Uterus (tissue), 3 donors: ENCODE measurements at regions not wholly inside any gene's neighbourhood (a gene's known extent, or its start where the extent isn't known, plus 50 kb on each side); places are given as distances from the start of the nearest gene placed in this dataset.

ENCODE experiments used
- DNase-seq, 2 donors: peaks; one replicate each; pipeline ENCODE4 v3.0.0-alpha.2; 2019 to 2020
- H3K27ac ChIP-seq, 2 donors: fragments of 200-600 bp; sonication (generic); 1 replicate in 1 of 2; 2 replicates in 1 of 2; pipeline ENCODE4 v1.5.1; 2016 to 2018
- H3K27me3 ChIP-seq, 2 donors: fragments of 200-600 bp; sonication (generic); one replicate each; pipeline ENCODE4 v1.5.1; 2018 to 2019; ENCODE audit warnings: control low read depth in 1 of 2
- H3K36me3 ChIP-seq, 2 donors: fragments of 200-600 bp; sonication (generic); one replicate each; pipeline ENCODE4 v1.5.1; 2019; ENCODE audit warnings: control low read depth in 1 of 2
- H3K4me1 ChIP-seq, 2 donors: fragments of 200-600 bp; sonication (generic); one replicate each; pipeline ENCODE4 v1.5.1; 2018 to 2019; ENCODE audit warnings: control low read depth in 1 of 2
- H3K4me3 ChIP-seq, 2 donors: fragments of 200-600 bp; sonication (generic); 1 replicate in 1 of 2; 2 replicates in 1 of 2; pipeline ENCODE4 v1.5.1; 2018 to 2019; ENCODE audit warnings: mild to moderate bottlenecking in 1 of 2
- H3K9me3 ChIP-seq, 2 donors: fragments of 200-600 bp; sonication (generic); one replicate each; pipeline ENCODE4 v1.5.1; 2019; ENCODE audit warnings: control low read depth in 1 of 2
- POLR2A ChIP-seq, 2 donors: fragments of 450-650 bp; IDR thresholded peaks; one replicate each; pipeline ENCODE4 v1.6.1; 2016; ENCODE audit warnings: antibody characterized with exemption in 2 of 2, mild to moderate bottlenecking in 1 of 2, moderate library complexity in 1 of 2
- intact Hi-C: fragments of 100-400 bp; cut with DNase I; formaldehyde crosslinking; loops from one replicate; pipeline ENCODE4 v1.15.1; 2023; ENCODE audit warnings: low total_unique reads
- TF ChIP-seq, protein P1 (sequence below), 4 experiments: fragments of 200-600 bp in 2 of 4; fragments of 450-650 bp in 2 of 4; sonication (generic) in 2 of 4; IDR thresholded peaks; one replicate each; pipeline ENCODE4 v1.5.1; 2016 to 2019; ENCODE audit warnings: antibody characterized with exemption in 4 of 4, mild to moderate bottlenecking in 2 of 4, moderate library complexity in 1 of 4
- donor health status: DM: yes; HTN: yes; CAD: no.

DNA sequence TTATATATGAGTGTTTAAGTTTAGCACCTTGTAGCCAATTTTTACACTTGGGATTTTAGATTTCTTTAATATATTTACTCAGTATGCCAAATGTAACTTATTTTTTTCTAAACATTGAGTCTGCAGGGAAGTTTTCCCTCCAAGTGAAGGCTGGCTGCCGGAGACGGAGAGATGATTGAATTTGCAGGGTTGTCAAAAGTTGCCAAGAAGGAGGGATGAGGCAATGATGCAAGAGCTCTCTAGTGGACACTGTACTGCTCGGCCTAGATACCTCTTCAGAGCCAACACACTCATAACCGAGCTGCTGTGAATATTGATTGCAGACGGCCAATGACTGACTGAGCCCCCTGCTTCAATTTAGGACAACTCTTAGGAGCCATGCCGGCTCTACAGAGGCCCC is 318.6 kb upstream of the CASK start:
- intact Hi-C loops: no loop called here
- TF ChIP-seq POLR2A (IDR thresholded peaks at IDR 0.05): no peak
- TF ChIP-seq, protein P1, sequence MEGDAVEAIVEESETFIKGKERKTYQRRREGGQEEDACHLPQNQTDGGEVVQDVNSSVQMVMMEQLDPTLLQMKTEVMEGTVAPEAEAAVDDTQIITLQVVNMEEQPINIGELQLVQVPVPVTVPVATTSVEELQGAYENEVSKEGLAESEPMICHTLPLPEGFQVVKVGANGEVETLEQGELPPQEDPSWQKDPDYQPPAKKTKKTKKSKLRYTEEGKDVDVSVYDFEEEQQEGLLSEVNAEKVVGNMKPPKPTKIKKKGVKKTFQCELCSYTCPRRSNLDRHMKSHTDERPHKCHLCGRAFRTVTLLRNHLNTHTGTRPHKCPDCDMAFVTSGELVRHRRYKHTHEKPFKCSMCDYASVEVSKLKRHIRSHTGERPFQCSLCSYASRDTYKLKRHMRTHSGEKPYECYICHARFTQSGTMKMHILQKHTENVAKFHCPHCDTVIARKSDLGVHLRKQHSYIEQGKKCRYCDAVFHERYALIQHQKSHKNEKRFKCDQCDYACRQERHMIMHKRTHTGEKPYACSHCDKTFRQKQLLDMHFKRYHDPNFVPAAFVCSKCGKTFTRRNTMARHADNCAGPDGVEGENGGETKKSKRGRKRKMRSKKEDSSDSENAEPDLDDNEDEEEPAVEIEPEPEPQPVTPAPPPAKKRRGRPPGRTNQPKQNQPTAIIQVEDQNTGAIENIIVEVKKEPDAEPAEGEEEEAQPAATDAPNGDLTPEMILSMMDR (IDR thresholded peaks at IDR 0.05): no peak
- H3K4me1 ChIP-seq: no peaks in the 10 kb centered on the region
- no peaks in the 10 kb centered on the region for H3K9me3 ChIP-seq
- H3K4me3 ChIP-seq: no peak overlapping the region
- H3K36me3 ChIP-seq: no peaks in the 10 kb centered on the region
- no peak overlapping the region for H3K27ac ChIP-seq
- no peak for DNase-seq
- no peaks in the 10 kb centered on the region for H3K27me3 ChIP-seq

DNA sequence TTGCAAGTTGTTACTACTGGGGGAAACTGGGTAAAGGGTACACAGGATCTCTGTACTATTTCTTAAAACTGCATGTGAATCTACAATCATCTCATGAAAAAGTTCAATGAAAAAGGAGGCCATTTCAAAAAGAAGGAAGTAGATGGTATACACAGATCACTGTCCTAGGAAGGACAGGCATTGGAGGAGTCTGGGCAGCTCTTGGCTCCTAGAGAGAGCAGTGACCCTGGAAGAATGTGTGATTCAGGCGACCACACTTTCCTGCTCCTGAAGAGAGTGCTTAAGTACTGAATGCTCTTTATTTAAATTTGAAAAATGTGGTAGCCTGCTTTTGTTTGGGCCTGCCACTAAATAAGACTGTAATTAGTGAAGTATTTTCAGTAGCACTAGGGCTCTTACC is 318.1 kb upstream of the CASK start:
- no peak for DNase-seq
- H3K36me3 ChIP-seq: no peaks in the 10 kb centered on the region
- H3K4me3 ChIP-seq: no peak overlapping the region
- H3K9me3 ChIP-seq: no peaks in the 10 kb centered on the region
- H3K4me1 ChIP-seq: no peaks in the 10 kb centered on the region
- intact Hi-C loops: no loop called here
- no peak for TF ChIP-seq POLR2A (IDR thresholded peaks at IDR 0.05)
- TF ChIP-seq, protein P1 (IDR thresholded peaks at IDR 0.05): no peak
- no peaks in the 10 kb centered on the region for H3K27me3 ChIP-seq
- H3K27ac ChIP-seq: no peak overlapping the region

DNA sequence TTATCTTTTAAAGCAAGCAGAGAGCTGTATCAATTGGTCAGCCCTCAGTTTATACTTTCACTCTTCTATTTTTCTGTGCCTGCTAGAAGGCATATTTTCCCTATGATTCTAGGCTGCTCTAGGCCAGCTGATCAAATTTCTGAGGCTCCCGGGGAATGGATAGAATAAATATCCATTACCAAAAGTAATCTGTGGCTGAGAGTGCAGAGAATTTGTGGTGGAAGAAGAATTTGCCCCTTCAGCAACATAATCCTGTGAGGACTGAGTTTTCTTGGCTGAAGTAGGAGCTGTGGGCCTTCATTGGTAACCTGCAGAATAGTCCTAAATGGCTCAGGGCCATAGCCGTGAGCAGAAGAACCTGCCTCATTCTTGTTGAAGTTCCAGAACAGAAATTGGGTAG is 314.6 kb upstream of the CASK start:
- H3K4me1 ChIP-seq: no peaks in the 10 kb centered on the region
- intact Hi-C loops: no loop called here
- no peak for TF ChIP-seq POLR2A (IDR thresholded peaks at IDR 0.05)
- TF ChIP-seq, protein P1 (IDR thresholded peaks at IDR 0.05): no peak
- no peaks in the 10 kb centered on the region for H3K36me3 ChIP-seq
- no peaks in the 10 kb centered on the region for H3K9me3 ChIP-seq
- no peak overlapping the region for H3K4me3 ChIP-seq
- no peaks in the 10 kb centered on the region for H3K27me3 ChIP-seq
- H3K27ac ChIP-seq: no peak overlapping the region
- DNase-seq: no peak

DNA sequence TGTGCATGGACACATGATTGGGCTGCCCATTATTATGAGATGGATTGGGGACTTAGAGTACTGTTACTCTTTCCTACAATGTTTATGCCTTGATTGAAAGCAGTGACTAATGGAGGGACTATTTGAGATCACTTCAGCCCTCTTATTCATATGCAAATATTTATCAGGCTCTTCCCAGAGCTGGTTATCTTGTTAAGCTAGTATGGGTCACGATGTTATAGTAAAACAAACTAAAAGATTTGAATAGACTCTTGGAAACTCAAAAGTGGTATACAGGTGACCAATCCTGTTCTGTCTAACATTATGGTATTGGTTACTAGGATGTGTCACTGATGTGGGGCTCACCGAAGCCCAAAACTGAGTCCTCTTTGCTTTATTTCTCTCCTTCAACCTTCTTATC is 306.2 kb upstream of the CASK start:
- intact Hi-C loops: no loop called here
- no peaks in the 10 kb centered on the region for H3K9me3 ChIP-seq
- no peak overlapping the region for H3K4me3 ChIP-seq
- no peaks in the 10 kb centered on the region for H3K27me3 ChIP-seq
- TF ChIP-seq POLR2A (IDR thresholded peaks at IDR 0.05): no peak
- TF ChIP-seq, protein P1 (IDR thresholded peaks at IDR 0.05): no peak
- H3K27ac ChIP-seq: no peak overlapping the region
- no peak for DNase-seq
- H3K36me3 ChIP-seq: no peaks in the 10 kb centered on the region
- no peaks in the 10 kb centered on the region for H3K4me1 ChIP-seq

DNA sequence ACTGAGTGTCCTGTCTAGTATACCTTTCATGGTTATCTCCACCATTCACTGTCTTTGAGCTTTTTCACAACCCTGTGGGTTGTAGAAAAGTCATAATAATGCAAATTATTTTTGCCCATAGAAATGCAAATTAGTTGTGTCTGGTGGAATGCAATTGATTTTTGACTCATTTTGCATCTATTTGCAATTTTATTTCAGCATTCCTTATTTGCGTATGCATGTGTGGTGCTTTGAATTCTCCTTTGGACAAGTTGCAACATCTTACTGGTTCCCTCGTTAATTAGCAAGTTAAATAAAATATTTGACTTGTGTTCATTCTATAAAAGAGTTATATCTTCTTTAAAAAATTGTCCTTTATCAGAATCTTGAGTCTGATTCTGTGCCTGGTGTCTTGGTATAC is 297.3 kb upstream of the CASK start:
- no peak overlapping the region for H3K4me3 ChIP-seq
- H3K9me3 ChIP-seq: no peaks in the 10 kb centered on the region
- no peaks in the 10 kb centered on the region for H3K36me3 ChIP-seq
- TF ChIP-seq, protein P1 (IDR thresholded peaks at IDR 0.05): no peak
- TF ChIP-seq POLR2A (IDR thresholded peaks at IDR 0.05): no peak
- no peaks in the 10 kb centered on the region for H3K27me3 ChIP-seq
- intact Hi-C loops: no loop called here
- H3K27ac ChIP-seq: no peak overlapping the region
- no peak for DNase-seq
- H3K4me1 ChIP-seq: no peaks in the 10 kb centered on the region
